ENCODE measurements at regions not wholly inside any gene's neighbourhood (a gene's known extent, or its start where the extent isn't known, plus 50 kb on each side); places are given as distances from the start of the nearest gene placed in this dataset.

GRCh38 chr1:10848109-10848684 lies 51.8 kb upstream of the CASZ1 start:
- Histone ChIP-seq H3K4me1 (ENCODE audit: low read depth) (no peaks in the 10 kb centered on the region), H3K27ac (no peak overlapping the region), H3K9me3 (ENCODE audit: low read depth) (no peaks in the 10 kb centered on the region), H3K4me3 (no peak overlapping the region), H3K27me3 (no peaks in the 10 kb centered on the region), H3K36me3 (no peaks in the 10 kb centered on the region)
- no peak for DNase-seq (ENCODE audit: low read depth in 1 of 2, low spot score in 1 of 2)
- TF ChIP-seq CTCF (IDR thresholded peaks at IDR 0.05; ENCODE audit: low read depth, low read length), result no peak

DNA sequence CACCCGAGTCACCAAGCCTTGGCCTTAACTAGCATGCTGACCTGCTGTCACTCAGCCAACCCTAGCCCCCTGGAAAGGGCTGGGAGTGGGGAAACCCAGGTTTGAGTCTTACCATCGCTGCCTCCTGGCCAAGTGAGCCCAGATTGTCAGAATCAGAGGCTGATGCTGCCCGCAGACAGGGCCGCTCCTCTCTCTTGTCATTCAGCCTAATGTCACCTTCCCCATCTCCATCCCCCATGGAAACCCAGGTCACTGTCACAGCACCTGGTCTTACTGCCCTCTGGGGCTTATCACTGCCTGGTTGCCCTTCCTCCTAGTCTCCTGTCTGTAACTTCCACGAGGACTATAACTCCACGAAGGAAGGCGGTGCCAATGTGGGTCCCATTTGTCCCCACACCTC lies 53.6 kb upstream of the CASZ1 start:
- H3K4me1 ChIP-seq (ENCODE audit: low read depth), result no peaks in the 10 kb centered on the region
- H3K9me3 ChIP-seq (ENCODE audit: low read depth), result no peaks in the 10 kb centered on the region
- no peak for TF ChIP-seq CTCF (IDR thresholded peaks at IDR 0.05; ENCODE audit: low read depth, low read length)
- no peak for DNase-seq (ENCODE audit: low read depth in 1 of 2, low spot score in 1 of 2)
- H3K27ac ChIP-seq, result no peak overlapping the region
- no peak overlapping the region for H3K4me3 ChIP-seq
- H3K27me3 ChIP-seq, result no peaks in the 10 kb centered on the region
- no peaks in the 10 kb centered on the region for H3K36me3 ChIP-seq

- no peaks in the 10 kb centered on the region for H3K36me3 ChIP-seq
- DNase-seq (ENCODE audit: low read depth in 1 of 2, low spot score in 1 of 2), result no peak
- H3K4me3 ChIP-seq, result no peak overlapping the region
- H3K27ac ChIP-seq, result no peak overlapping the region
- H3K4me1 ChIP-seq (ENCODE audit: low read depth), result no peaks in the 10 kb centered on the region
- no peak for TF ChIP-seq CTCF (IDR thresholded peaks at IDR 0.05; ENCODE audit: low read depth, low read length)
- no peaks in the 10 kb centered on the region for H3K27me3 ChIP-seq
- H3K9me3 ChIP-seq (ENCODE audit: low read depth), result no peaks in the 10 kb centered on the region
Observed at GRCh38 chr1:10851024-10852013, 54.9 kb upstream of the CASZ1 start.

GRCh38 chr1:10852018-10852417 lies 55.6 kb upstream of the CASZ1 start:
- no peak for DNase-seq (ENCODE audit: low read depth in 1 of 2, low spot score in 1 of 2)
- TF ChIP-seq CTCF (IDR thresholded peaks at IDR 0.05; ENCODE audit: low read depth, low read length), result no peak
- Histone ChIP-seq H3K36me3 (no peaks in the 10 kb centered on the region), H3K27ac (no peak overlapping the region), H3K4me1 (ENCODE audit: low read depth) (peaks cover 6% of the 10 kb centered on the region), H3K9me3 (ENCODE audit: low read depth) (no peaks in the 10 kb centered on the region), H3K27me3 (no peaks in the 10 kb centered on the region), H3K4me3 (no peak overlapping the region)

- TF ChIP-seq CTCF (IDR thresholded peaks at IDR 0.05; ENCODE audit: low read depth, low read length), result no peak
- Histone ChIP-seq H3K4me1 (ENCODE audit: low read depth) (peaks cover 10% of the 10 kb centered on the region), H3K4me3 (no peak overlapping the region), H3K27me3 (no peaks in the 10 kb centered on the region), H3K27ac (no peak overlapping the region), H3K9me3 (ENCODE audit: low read depth) (no peaks in the 10 kb centered on the region), H3K36me3 (no peaks in the 10 kb centered on the region)
- no peak for DNase-seq (ENCODE audit: low read depth in 1 of 2, low spot score in 1 of 2)
Observed at GRCh38 chr1:10852486-10852885, 56.0 kb upstream of the CASZ1 start.

Measured in cardiac muscle cell (in vitro differentiated cells and primary cell).